ENCODE measurements at regions not wholly inside any gene's neighbourhood (a gene's known extent, or its start where the extent isn't known, plus 50 kb on each side); places are given as distances from the start of the nearest gene placed in this dataset.

- no peaks in the 10 kb centered on the region for H3K27me3 ChIP-seq (ENCODE audit: control insufficient read depth in 5 of 5, insufficient read depth in 4 of 5, low read length in 5 of 5)
- H3K4me3 ChIP-seq (ENCODE audit: low read depth in 1 of 5, low read length in 5 of 5): no peak overlapping the region
- no peak overlapping the region for H3K27ac ChIP-seq (ENCODE audit: low read depth, low read length)
- peaks cover 2 to 18% (median 10%) of the 10 kb centered on the region in 5 donors for H3K4me1 ChIP-seq (ENCODE audit: control insufficient read depth in 5 of 5, insufficient read depth in 5 of 5, low read length in 5 of 5)
- H3K36me3 ChIP-seq (ENCODE audit: control insufficient read depth in 5 of 5, insufficient read depth in 5 of 5, low read length in 5 of 5): no peaks in the 10 kb centered on the region
- peaks cover 0 to 5% (median 0%) of the 10 kb centered on the region in 5 donors for H3K9me3 ChIP-seq (ENCODE audit: control insufficient read depth in 5 of 5, low read length in 5 of 5)
- no peak overlapping the region for H3K9ac ChIP-seq (ENCODE audit: low read length in 5 of 5)
Observed at GRCh38 chr13:80671773-80672172, 330.8 kb upstream of the SPRY2 start.

- Histone ChIP-seq H3K27ac (ENCODE audit: low read depth, low read length) (peak overlapping the region; percentile 25), H3K36me3 (ENCODE audit: control insufficient read depth in 5 of 5, insufficient read depth in 5 of 5, low read length in 5 of 5) (no peaks in the 10 kb centered on the region), H3K9me3 (ENCODE audit: control insufficient read depth in 5 of 5, low read length in 5 of 5) (peaks cover 0 to 5% (median 0%) of the 10 kb centered on the region in 5 donors), H3K4me1 (ENCODE audit: control insufficient read depth in 5 of 5, insufficient read depth in 5 of 5, low read length in 5 of 5) (peaks cover 2 to 18% (median 11%) of the 10 kb centered on the region in 5 donors), H3K27me3 (ENCODE audit: control insufficient read depth in 5 of 5, insufficient read depth in 4 of 5, low read length in 5 of 5) (no peaks in the 10 kb centered on the region), H3K4me3 (ENCODE audit: low read depth in 1 of 5, low read length in 5 of 5) (no peak overlapping the region), H3K9ac (ENCODE audit: low read length in 5 of 5) (no peak overlapping the region)
Observed at GRCh38 chr13:80669112-80669511, 328.2 kb upstream of the SPRY2 start.

GRCh38 chr13:80668452-80668851 lies 327.5 kb upstream of the SPRY2 start:
- Histone ChIP-seq H3K27ac (ENCODE audit: low read depth, low read length) (peak overlapping the region; percentile 25), H3K4me3 (ENCODE audit: low read depth in 1 of 5, low read length in 5 of 5) (no peak overlapping the region), H3K4me1 (ENCODE audit: control insufficient read depth in 5 of 5, insufficient read depth in 5 of 5, low read length in 5 of 5) (peaks cover 2 to 18% (median 11%) of the 10 kb centered on the region in 5 donors), H3K27me3 (ENCODE audit: control insufficient read depth in 5 of 5, insufficient read depth in 4 of 5, low read length in 5 of 5) (no peaks in the 10 kb centered on the region), H3K9ac (ENCODE audit: low read length in 5 of 5) (no peak overlapping the region), H3K9me3 (ENCODE audit: control insufficient read depth in 5 of 5, low read length in 5 of 5) (peaks cover 0 to 5% (median 0%) of the 10 kb centered on the region in 5 donors), H3K36me3 (ENCODE audit: control insufficient read depth in 5 of 5, insufficient read depth in 5 of 5, low read length in 5 of 5) (no peaks in the 10 kb centered on the region)

GRCh38 chr13:80666782-80667552 lies 326.0 kb upstream of the SPRY2 start:
- no peak overlapping the region for H3K27ac ChIP-seq (ENCODE audit: low read depth, low read length)
- no peak overlapping the region for H3K4me3 ChIP-seq (ENCODE audit: low read depth in 1 of 5, low read length in 5 of 5)
- H3K9me3 ChIP-seq (ENCODE audit: control insufficient read depth in 5 of 5, low read length in 5 of 5): peaks cover 0 to 2% (median 0%) of the 10 kb centered on the region in 5 donors

GRCh38 chr13:80665792-80666333 lies 324.9 kb upstream of the SPRY2 start:
- Histone ChIP-seq H3K4me3 (ENCODE audit: low read depth in 1 of 5, low read length in 5 of 5) (no peak overlapping the region), H3K27me3 (ENCODE audit: control insufficient read depth in 5 of 5, insufficient read depth in 4 of 5, low read length in 5 of 5) (no peaks in the 10 kb centered on the region), H3K27ac (ENCODE audit: low read depth, low read length) (no peak overlapping the region), H3K36me3 (ENCODE audit: control insufficient read depth in 5 of 5, insufficient read depth in 5 of 5, low read length in 5 of 5) (no peaks in the 10 kb centered on the region), H3K9me3 (ENCODE audit: control insufficient read depth in 5 of 5, low read length in 5 of 5) (peaks cover 0 to 2% (median 0%) of the 10 kb centered on the region in 5 donors), H3K9ac (ENCODE audit: low read length in 5 of 5) (no peak overlapping the region), H3K4me1 (ENCODE audit: control insufficient read depth in 5 of 5, insufficient read depth in 5 of 5, low read length in 5 of 5) (peaks cover 2 to 18% (median 11%) of the 10 kb centered on the region in 5 donors)

More at GRCh38 chr13:80666782-80667552, 326.0 kb upstream of the SPRY2 start:
- H3K27me3 ChIP-seq (ENCODE audit: control insufficient read depth in 5 of 5, insufficient read depth in 4 of 5, low read length in 5 of 5): no peaks in the 10 kb centered on the region
- H3K9ac ChIP-seq (ENCODE audit: low read length in 5 of 5): no peak overlapping the region
- no peaks in the 10 kb centered on the region for H3K36me3 ChIP-seq (ENCODE audit: control insufficient read depth in 5 of 5, insufficient read depth in 5 of 5, low read length in 5 of 5)
- H3K4me1 ChIP-seq (ENCODE audit: control insufficient read depth in 5 of 5, insufficient read depth in 5 of 5, low read length in 5 of 5): peaks cover 2 to 18% (median 11%) of the 10 kb centered on the region in 5 donors

GRCh38 chr13:80664950-80665349 lies 324.0 kb upstream of the SPRY2 start:
- Histone ChIP-seq H3K9ac (ENCODE audit: low read length in 5 of 5) (no peak overlapping the region), H3K9me3 (ENCODE audit: control insufficient read depth in 5 of 5, low read length in 5 of 5) (peaks cover 0 to 2% (median 0%) of the 10 kb centered on the region in 5 donors), H3K27me3 (ENCODE audit: control insufficient read depth in 5 of 5, insufficient read depth in 4 of 5, low read length in 5 of 5) (no peaks in the 10 kb centered on the region), H3K36me3 (ENCODE audit: control insufficient read depth in 5 of 5, insufficient read depth in 5 of 5, low read length in 5 of 5) (no peaks in the 10 kb centered on the region), H3K4me1 (ENCODE audit: control insufficient read depth in 5 of 5, insufficient read depth in 5 of 5, low read length in 5 of 5) (peaks cover 2 to 18% (median 11%) of the 10 kb centered on the region in 5 donors), H3K4me3 (ENCODE audit: low read depth in 1 of 5, low read length in 5 of 5) (no peak overlapping the region), H3K27ac (ENCODE audit: low read depth, low read length) (no peak overlapping the region)

- Histone ChIP-seq H3K9me3 (ENCODE audit: control insufficient read depth in 5 of 5, low read length in 5 of 5) (peaks cover 0 to 2% (median 0%) of the 10 kb centered on the region in 5 donors), H3K36me3 (ENCODE audit: control insufficient read depth in 5 of 5, insufficient read depth in 5 of 5, low read length in 5 of 5) (no peaks in the 10 kb centered on the region), H3K9ac (ENCODE audit: low read length in 5 of 5) (no peak overlapping the region), H3K4me3 (ENCODE audit: low read depth in 1 of 5, low read length in 5 of 5) (no peak overlapping the region), H3K27me3 (ENCODE audit: control insufficient read depth in 5 of 5, insufficient read depth in 4 of 5, low read length in 5 of 5) (no peaks in the 10 kb centered on the region), H3K4me1 (ENCODE audit: control insufficient read depth in 5 of 5, insufficient read depth in 5 of 5, low read length in 5 of 5) (peaks cover 0 to 9% (median 8%) of the 10 kb centered on the region in 5 donors), H3K27ac (ENCODE audit: low read depth, low read length) (no peak overlapping the region)
Observed at GRCh38 chr13:80663788-80664187, 322.9 kb upstream of the SPRY2 start.

- Histone ChIP-seq H3K4me1 (ENCODE audit: control insufficient read depth in 5 of 5, insufficient read depth in 5 of 5, low read length in 5 of 5) (no peaks in the 10 kb centered on the region), H3K36me3 (ENCODE audit: control insufficient read depth in 5 of 5, insufficient read depth in 5 of 5, low read length in 5 of 5) (no peaks in the 10 kb centered on the region), H3K4me3 (ENCODE audit: low read depth in 1 of 5, low read length in 5 of 5) (no peak overlapping the region), H3K27ac (ENCODE audit: low read depth, low read length) (no peak overlapping the region), H3K9ac (ENCODE audit: low read length in 5 of 5) (no peak overlapping the region), H3K9me3 (ENCODE audit: control insufficient read depth in 5 of 5, low read length in 5 of 5) (peaks cover 0 to 2% (median 0%) of the 10 kb centered on the region in 5 donors), H3K27me3 (ENCODE audit: control insufficient read depth in 5 of 5, insufficient read depth in 4 of 5, low read length in 5 of 5) (no peaks in the 10 kb centered on the region)
Observed at GRCh38 chr13:80658705-80659104, 317.8 kb upstream of the SPRY2 start.

GRCh38 chr13:80656512-80656904 lies 315.6 kb upstream of the SPRY2 start:
- no peaks in the 10 kb centered on the region for H3K36me3 ChIP-seq (ENCODE audit: control insufficient read depth in 5 of 5, insufficient read depth in 5 of 5, low read length in 5 of 5)
- peaks cover 0 to 2% (median 0%) of the 10 kb centered on the region in 5 donors for H3K9me3 ChIP-seq (ENCODE audit: control insufficient read depth in 5 of 5, low read length in 5 of 5)

GRCh38 chr13:80655778-80656511 lies 315.0 kb upstream of the SPRY2 start:
- Histone ChIP-seq H3K36me3 (ENCODE audit: control insufficient read depth in 5 of 5, insufficient read depth in 5 of 5, low read length in 5 of 5) (no peaks in the 10 kb centered on the region), H3K9me3 (ENCODE audit: control insufficient read depth in 5 of 5, low read length in 5 of 5) (peaks cover 0 to 2% (median 0%) of the 10 kb centered on the region in 5 donors), H3K27me3 (ENCODE audit: control insufficient read depth in 5 of 5, insufficient read depth in 4 of 5, low read length in 5 of 5) (no peaks in the 10 kb centered on the region), H3K4me3 (ENCODE audit: low read depth in 1 of 5, low read length in 5 of 5) (no peak overlapping the region), H3K27ac (ENCODE audit: low read depth, low read length) (no peak overlapping the region), H3K4me1 (ENCODE audit: control insufficient read depth in 5 of 5, insufficient read depth in 5 of 5, low read length in 5 of 5) (no peaks in the 10 kb centered on the region), H3K9ac (ENCODE audit: low read length in 5 of 5) (no peak overlapping the region)

More at GRCh38 chr13:80656512-80656904, 315.6 kb upstream of the SPRY2 start:
- H3K4me1 ChIP-seq (ENCODE audit: control insufficient read depth in 5 of 5, insufficient read depth in 5 of 5, low read length in 5 of 5): no peaks in the 10 kb centered on the region
- H3K9ac ChIP-seq (ENCODE audit: low read length in 5 of 5): no peak overlapping the region
- H3K27me3 ChIP-seq (ENCODE audit: control insufficient read depth in 5 of 5, insufficient read depth in 4 of 5, low read length in 5 of 5): no peaks in the 10 kb centered on the region
- no peak overlapping the region for H3K4me3 ChIP-seq (ENCODE audit: low read depth in 1 of 5, low read length in 5 of 5)
- no peak overlapping the region for H3K27ac ChIP-seq (ENCODE audit: low read depth, low read length)
